Right hindlimb (tissue), 1 donor: ENCODE measurements at regions not wholly inside any gene's neighbourhood (a gene's known extent, or its start where the extent isn't known, plus 50 kb on each side); places are given as distances from the start of the nearest gene placed in this dataset.
A peak's percentile ranks its signal among the peaks of the same experiment; 100 is the strongest.
"Not testable (repeated sequence)": the region's sequence is repeated elsewhere in the genome, so short reads cannot be mapped to it uniquely, and the experiment has no call there.

Experiments
- DNase-seq: peaks from one replicate; pipeline ENCODE4 v3.0.0-alpha.2; 2018

DNA sequence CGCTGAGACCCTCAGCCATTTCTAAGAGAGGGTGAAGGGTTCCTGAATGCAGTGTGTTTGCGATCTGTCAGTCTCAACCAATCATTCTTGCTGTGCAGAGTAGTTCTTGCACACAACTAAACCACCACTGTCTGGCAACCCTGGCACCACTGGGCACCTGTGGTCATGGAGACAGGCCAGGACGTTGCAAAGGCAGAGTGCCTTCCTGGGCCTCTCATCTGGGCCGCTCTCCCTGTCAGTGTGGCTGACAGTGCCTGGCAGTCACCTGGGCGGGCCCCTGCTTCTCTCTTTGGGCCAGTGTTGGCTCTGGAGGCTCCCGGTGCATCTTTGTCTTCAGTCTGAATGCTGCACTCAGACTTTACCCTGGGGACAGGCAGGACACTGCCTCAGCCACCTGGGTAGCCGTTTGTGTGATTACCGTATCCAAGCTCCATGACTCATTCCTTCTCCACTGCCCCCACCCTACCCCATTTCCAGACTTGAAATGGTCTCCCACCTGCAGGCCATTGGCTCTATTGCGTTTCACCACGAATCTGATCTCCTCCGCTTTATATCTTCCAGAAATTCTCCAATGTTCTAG is 104.6 kb upstream of the KLF13 start:
- DNase-seq: no peak

DNA sequence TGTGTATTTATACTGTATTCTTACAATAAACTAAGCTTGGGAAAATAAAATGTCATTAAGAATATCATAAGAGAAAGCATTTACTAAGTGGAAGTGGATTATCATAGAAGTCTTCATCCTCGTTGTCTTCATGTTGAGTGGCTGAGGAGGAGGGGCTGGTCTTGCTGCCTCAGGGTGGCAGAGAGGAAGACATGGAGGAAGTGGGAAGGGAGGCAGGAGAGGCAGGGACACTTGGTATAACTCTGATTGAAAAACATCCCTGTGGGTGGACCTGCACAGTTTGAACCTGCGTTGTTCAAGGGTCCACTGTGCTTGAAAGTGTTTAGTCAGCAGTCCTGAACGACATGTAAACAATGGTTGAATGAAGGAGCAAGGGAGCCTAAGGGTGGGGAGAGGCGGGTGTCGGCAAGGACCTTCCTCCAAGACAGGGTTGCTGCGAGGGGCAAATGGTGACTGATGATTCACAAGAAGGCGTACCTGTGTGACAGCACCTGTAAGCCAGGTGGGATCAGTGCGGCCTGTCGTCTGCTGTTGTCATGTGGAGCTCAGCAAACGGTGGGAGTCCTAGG is 103.8 kb upstream of the KLF13 start:
- DNase-seq: no peak

DNA sequence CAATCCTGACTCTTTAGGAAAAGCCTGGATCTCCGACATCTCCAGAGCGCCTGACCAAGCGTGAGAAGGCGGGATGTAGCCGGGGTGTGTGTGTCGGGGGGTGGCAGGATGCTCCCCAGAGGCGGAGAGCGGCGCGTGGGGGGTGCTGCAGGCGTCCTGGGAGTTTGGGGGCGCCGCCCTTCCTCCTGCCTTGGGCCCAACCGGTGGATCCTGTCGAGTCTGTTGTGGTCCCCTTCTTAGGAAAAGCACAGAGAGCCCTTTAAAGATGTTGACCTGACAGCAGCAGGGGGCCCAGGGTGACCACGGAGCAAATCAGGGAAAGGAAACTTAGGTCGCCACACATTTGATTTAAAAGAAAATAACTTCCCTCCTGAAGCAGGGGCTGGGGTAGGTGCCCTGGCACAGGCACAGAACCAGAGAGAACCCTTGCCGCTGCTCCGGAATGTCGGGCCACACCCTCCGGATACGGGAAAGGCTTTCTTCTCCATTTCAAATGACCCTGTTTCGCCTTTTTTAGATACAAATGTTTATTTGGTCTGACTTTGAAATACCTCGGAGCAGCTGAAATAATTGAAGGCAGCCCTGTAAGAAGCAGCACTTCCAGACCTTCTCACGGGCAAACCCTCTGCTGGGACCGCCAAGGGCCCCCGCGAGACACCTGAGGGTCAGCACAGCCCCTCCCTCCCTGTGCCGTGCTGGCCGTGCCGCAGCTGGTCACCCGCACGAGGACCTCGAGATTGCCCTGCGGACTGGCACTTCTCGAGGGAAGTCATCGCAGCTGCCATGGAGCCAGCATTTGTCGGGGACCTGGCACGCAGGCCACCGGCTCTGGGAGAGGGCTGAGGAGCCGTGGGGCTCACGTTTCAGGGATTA is 102.9 kb upstream of the KLF13 start:
- peak; percentile 47 for DNase-seq

DNA sequence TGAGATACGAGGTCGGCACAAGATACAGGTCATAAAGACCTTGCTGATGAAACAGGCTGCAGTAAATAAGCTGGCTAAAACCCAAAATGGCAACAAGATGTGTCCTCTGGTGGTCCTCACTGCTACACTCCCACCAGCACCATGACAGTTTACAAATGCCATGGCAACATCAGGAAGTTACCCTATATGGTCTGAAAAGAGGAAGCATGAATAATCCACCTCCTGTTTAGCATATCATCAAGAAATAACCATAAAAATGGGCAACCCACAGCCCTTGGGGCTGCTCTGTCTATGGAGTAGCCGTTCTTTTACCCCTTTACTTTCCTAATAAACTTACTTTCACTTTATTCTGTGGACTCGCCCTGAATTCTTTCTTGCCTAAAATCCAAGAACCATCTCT is 102.0 kb upstream of the KLF13 start:
- DNase-seq: not testable (repeated sequence)

DNA sequence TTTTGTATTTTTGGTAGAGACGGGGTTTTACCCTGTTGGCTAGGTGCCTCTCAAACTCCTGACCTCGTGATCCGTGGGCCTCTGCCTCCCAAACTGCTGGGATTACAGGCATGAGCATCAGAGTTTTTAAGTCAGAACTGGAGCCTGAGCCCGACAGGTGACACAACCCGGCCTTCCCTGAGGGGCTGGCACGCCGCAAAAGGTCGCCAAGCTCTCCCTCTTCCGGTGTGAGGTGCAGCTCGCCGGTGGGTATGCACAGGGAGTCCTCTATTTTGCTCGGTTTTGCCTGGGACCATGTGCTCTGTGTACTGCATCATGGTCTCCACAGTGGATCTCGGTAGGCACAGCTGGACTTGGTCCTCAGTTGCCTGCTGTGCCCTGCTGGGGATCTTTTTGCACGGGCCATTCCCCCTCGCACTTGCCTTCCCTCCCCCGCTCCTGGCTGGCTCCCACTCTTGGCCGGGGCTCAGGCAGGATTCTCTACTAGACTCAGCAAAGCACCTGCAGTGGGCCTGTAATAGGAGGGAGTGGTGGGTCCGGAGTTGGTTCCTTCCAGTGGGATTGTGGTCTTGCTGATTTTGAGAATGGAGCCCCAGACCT is 101.2 kb upstream of the KLF13 start:
- DNase-seq: no peak

DNA sequence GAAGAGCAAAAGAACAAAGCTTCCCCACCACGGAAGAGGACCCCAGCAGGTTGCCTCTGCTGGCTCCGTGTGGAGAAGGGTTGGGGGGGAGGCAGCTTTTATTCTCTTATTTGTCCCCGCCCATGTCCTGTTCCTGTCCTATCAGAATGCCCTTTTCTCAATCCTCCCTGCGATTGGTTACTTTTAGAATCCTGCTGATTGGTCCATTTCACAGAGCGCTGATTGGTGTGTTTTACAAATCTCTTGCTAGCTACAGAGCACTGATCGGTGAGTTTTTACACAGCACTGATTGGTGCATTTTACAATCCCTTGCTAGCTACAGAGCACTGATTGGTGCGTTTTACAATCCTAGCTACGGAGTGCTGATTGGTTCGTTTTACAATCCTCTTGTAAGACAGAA is 100.6 kb upstream of the KLF13 start:
- no peak for DNase-seq

DNA sequence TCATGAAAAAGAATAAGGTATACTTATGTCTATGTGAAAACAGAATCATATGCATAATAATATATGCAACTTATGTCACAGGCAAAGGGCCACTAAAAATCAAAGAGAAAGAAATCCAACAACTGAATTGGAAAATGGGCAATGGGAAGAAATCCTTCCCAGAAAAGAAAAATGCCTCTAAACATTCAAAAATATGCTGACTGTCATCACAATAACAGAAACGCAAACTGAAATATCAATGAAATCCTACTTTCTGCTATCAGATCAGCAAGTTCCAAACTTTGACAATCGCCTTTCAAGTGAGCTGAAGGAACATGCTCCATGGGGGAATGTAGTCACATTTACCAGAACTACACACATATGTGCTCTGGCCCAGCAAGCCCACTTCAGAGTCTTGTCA is 99.4 kb upstream of the KLF13 start:
- DNase-seq: no peak

DNA sequence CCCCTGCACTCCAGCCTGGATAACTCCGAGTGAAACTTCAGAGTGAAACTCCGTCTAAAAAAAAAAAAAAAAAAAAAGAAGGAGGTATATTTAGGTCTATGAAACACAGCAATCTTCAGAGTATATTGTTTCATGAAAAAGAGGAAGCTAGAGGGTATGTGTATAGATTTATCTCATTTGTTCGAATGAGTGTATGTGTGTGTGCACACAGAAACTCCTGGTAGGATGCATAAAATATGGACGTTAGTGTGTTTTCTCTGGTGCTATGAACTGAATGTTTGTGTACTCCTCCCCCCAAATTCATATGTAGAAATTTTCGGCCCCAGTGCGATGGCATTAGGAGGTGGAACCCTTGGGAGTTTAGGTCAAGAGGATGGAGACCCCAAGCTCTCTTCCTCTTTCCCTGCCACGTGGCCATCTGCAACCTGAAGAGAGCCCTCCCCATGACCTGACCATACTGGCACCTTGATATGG is 98.6 kb upstream of the KLF13 start:
- no peak for DNase-seq

DNA sequence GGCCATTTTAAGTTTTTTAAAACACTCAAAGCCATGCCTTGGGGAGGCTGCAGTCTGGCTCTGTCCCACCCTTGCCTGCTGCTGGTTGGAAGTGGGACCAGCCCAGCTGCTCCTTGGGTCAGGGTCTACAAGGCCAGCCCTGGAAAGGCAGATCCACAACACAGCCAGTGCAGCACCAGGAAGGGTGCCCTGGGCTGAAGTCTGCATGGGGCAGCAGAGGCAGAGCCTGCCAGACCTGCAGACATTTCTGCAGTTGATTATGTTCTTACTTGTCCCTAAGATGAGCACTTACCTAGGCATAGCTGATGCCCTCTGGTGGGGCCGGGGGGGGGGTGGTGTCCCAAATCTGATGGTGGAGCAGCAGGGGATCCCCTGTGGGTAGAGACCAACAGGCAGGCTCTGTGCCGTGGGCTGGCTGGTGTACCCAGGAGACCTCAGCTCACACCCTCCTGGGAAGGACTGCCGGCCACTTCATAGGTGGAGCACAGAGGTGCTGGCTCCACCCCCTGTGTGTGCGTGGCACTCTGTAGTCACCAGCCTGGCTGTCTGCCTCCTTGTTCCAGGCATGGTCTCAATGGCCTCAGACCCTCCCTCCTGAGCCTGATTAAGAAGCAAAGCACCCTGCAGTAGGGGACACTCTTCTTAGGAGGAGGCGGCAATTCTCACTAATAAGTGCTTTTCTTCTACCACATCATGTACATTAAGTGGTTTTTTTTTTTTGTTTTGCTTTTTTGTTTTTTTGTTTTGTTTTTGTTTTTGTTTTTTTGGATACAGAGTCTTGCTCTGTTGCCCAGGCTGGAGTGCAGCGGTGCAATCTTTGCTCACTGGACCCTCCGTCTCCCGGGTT is 97.4 kb upstream of the KLF13 start:
- no peak for DNase-seq

DNA sequence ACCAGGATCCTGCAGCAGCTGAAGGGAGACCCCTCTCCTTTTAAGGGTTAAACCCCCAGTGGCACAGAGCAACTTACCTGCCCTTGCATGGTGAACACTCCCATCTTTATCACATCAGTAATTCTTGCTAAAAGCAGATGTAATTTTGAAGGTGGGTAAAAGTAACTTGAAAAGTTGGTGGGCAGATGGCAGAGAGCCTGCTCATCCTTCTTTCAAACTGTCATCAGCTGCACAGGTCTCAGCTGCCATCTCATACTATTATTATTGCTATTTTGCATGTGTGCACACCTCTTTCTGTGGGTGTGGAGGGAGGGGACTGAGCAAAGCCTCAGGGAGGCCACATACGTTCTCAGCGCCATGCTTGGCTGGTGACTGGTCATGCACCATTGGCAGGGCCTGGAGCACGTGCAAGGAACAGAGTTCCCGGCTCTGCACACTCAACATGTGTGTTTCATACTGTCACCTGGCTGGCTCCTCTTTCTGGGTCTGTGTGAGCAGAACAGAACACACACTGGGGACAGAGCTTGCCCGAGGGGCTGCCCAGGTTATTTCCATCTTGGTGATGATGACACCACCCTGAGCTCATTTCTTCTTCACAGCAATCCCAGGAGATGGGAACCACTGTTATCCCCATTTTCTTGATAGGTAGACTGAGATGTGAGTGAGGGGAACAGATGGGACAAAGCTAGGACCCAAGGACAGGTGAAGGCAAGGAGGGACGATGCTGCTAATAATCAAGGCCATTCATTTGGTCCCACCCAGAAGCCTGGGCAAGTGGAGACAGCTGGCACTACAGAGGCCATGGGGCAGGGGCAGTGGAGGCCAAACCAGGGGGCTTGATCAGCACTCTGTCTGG is 95.8 kb upstream of the KLF13 start:
- no peak for DNase-seq

DNA sequence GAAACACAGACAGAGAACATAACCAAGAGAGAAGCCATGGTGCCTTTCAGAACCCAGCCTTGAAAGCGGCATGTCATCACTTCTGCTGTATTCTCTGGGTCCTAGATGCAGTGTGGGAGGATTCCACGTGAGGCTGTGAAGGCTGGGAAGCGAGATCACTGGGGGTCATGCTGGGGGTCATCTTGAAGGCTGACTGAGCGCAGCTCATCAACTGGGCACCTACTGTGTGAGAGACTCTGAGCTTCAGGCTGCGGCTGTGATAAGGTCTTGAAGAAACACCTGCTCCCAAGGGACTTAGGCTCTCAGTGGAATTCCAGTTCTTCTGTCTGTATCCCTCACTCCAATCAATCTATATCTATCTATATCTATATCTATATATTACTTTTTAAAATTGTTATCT is 91.8 kb upstream of the KLF13 start:
- DNase-seq: no peak

DNA sequence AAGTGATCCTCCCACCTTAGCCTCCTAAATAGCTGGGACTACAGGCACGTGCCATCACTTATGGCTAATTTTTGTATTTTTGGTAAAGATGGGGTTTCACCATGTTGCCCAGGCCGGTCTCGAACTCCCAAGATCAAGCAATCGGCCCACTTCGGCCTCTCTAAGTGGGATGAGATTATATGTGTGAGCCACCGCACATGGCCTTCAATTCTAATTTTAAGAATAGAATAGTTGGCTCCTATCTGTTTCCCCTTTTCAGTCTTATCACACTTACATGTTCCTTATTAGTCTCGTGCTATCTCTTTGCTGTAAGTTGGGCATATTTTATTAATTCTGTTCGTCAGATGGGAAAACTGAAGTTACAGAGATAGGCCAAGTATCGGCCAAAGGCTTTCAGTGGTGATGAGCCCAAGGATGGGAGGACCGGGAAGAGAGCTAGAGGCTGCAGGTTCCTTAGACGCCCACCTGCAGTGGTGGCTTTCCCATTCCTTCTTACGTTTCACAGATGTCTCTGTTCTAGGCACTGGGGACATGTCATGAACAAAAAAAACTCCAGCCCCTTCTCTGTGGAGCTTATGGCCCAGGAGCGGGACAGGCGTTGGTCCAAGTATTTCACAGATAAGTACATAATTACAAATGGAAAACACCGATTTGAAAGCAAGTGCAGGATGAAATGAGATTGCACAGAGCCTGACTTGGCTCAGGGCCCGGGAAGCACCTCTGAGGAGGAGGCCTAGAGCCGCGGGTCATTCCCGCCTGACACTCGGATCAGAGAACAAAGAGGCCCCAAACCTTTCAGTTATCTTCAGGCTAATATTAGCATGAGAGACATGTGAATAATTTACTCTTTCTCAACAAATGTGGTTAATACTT is 91.1 kb upstream of the KLF13 start:
- no peak for DNase-seq

DNA sequence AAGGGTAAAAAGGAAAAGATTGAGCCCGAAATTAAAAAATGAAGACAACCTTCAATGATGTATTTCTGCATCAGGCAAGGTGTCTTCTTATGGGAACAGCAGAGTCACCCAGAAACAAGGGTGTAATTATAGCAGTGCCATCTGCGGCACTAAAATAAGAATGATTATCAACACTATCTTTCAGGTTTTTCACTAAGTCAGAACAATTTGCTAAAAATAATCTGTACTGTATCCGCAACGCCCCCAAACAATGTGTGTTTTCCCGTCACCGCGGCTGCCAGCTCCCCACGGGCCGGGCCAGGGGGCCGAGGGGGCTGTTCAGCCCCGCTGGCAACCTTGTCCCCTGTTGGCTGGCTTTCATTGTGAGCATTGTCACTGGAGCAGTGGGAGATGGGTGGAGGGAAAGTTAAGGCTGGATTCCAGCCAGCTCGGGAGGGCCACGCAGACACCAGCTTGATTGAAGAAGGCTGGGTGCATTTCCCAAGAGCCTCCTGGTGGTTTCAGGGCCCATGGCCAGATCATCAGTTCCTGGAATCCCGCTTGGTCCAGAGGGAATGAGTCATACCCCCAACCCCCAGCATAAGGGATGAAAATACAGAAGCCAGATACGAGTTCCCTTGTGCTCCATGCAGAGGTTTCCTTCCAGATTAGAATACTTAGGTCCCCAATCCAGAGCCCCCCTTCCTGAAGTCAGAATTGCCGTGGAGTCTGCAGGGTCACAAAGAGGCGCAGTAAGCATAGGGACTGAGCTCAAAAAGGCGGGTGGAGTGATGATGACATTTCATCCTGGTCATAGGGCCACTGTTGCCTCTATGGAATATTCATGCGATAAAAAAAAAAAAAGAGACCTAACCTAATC is 90.2 kb upstream of the KLF13 start:
- peak; percentile 52 for DNase-seq

DNA sequence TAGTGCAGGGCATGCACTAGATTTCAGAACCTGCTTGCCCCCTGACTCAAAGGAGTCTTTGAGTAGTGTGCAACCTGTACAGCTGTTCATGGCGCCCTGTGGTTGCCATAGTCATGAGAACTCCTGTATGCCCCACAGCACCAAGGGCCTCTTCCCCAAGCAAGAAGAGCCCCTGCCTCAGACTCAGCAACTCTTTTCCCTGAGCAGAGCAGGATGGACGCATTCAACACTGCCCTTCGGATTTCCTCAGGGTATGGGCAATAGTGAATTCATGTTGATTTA is 89.7 kb upstream of the KLF13 start:
- DNase-seq: no peak

DNA sequence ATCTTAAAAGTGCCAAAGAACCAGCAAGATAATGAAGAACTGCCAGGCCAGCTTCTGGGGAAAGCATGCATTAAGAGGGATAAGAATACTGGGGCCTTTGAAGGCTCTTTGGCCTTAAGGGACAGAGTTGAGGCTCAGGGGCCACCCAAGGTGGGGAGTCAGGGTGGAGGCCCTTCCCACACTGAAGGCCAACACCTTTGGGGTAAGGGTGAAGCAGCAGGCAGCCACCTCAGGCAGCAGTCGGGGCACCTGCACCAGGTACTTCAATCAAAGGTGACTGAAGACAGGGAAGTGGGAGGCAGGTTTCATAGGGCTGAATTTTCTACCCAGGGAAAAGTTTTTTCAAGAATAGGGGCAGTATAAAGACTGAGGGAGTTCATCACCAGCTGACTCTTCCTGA is 87.7 kb upstream of the KLF13 start:
- no peak for DNase-seq

DNA sequence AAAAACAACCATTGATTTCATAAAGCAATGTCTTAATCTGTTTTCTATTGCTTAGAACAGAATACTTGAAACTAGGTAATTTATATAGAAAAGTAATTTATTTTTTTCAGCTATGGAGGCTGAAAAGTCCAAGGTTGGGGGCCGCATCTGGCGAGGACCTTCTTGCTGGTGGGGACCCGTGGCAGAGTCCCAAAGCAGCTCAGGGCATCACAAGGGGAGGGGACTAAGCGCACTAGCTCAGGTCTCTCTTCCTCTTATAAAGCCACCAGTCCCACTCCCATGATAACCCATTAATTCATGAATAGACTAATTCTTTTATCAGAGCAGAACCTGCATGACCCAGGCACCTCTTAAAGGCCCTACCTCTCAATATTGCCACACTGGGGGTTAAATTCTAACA is 87.2 kb upstream of the KLF13 start:
- no peak for DNase-seq

DNA sequence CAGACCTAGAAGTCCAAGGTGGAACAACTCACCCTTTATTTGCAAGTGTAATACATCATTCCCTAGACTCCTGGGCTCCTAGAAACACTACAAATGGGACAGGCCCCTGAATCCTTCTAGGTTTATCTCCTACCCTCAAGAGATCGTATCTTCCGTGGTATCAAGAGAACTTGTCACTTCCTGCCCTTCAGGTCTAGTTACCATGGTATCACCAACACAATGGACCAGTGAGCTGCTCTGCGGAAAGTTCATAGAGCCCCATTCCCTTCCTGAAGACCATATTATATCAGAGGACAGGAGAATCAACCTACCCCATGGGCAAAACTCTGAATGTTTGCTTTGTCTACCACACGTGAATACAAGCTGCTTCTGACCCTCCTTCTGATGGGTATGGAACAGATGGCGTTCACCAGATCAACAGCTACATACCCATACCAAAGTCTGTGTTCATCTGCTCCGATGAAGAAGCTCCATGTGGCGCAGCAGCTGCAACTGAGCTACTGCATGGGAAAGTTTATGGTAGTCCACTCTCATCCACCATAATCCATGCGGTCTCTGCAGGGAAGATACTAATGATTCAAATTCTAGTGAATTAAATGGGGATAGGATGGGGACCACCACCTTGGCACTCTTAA is 84.6 kb upstream of the KLF13 start:
- no peak for DNase-seq

DNA sequence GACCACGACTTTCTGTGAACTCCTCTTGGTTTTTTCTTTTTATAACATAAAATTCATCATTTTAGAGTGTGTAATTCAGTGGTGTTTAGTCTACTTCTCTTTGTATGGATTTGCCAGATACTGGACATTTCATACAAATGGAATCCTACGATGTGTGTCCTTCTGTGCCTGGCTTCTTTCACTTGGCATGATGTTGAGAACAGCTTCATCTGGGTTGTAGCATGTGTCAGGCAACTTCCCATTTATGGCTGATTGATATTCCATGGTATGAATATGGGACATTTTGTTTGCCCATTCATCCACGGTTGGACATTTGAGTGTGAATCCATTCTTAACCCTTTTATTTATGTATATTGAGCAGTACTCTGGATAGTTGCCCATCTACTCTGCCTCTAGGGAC is 82.7 kb upstream of the KLF13 start:
- no peak for DNase-seq

DNA sequence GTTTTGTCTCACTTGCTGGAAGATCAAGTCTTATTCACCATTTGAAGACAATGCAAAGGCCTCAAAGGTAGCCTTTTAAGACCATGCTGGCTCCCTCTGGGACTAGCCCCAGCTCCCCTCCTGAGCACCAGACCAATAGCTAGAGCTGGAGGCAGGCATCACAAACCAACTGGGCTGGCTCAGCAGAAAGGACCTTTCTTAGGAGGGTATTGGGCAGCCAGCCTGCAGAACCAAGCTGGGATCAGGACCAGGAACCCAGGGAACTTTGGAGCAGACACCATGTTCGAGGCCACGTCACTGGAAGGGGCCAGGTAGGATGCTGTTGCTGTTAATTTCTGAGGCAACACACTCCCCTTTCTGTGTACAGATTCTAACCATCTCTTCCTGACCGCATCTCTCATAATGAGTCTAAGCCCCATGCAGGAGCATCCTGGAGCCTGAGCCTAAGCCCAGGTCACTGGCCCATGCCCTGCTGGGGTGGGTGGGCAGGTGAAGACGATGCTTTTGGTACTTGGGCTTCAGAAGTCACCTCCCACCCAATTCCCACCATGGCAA is 81.4 kb upstream of the KLF13 start:
- no peak for DNase-seq
